ENCODE measurements at regions not wholly inside any gene's neighbourhood (a gene's known extent, or its start where the extent isn't known, plus 50 kb on each side); places are given as distances from the start of the nearest gene placed in this dataset.

GRCh38 chr2:16261071-16261470 lies 320.7 kb downstream of the MYCN start:
- Histone ChIP-seq H3K4me1 (no peaks in the 10 kb centered on the region), H3K27me3 (no peaks in the 10 kb centered on the region), H3K4me3 (no peak overlapping the region), H3K27ac (no peak overlapping the region), H3K9me3 (no peaks in the 10 kb centered on the region), H3K36me3 (no peaks in the 10 kb centered on the region)
- 91 to 92% methylated on average over 3 of the region's 3 CpGs for WGBS, 2 donors
- TF ChIP-seq POLR2AphosphoS5 (IDR thresholded peaks at IDR 0.05) (no peak), POLR2A (IDR thresholded peaks at IDR 0.05) (no peak), EP300 (IDR thresholded peaks at IDR 0.05) (no peak)
- TF ChIP-seq, protein P1, sequence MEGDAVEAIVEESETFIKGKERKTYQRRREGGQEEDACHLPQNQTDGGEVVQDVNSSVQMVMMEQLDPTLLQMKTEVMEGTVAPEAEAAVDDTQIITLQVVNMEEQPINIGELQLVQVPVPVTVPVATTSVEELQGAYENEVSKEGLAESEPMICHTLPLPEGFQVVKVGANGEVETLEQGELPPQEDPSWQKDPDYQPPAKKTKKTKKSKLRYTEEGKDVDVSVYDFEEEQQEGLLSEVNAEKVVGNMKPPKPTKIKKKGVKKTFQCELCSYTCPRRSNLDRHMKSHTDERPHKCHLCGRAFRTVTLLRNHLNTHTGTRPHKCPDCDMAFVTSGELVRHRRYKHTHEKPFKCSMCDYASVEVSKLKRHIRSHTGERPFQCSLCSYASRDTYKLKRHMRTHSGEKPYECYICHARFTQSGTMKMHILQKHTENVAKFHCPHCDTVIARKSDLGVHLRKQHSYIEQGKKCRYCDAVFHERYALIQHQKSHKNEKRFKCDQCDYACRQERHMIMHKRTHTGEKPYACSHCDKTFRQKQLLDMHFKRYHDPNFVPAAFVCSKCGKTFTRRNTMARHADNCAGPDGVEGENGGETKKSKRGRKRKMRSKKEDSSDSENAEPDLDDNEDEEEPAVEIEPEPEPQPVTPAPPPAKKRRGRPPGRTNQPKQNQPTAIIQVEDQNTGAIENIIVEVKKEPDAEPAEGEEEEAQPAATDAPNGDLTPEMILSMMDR (IDR thresholded peaks at IDR 0.05), result no peak
- DNase-seq, result no peak
- intact Hi-C loops (cut with DNase I), result no loop called here

DNA sequence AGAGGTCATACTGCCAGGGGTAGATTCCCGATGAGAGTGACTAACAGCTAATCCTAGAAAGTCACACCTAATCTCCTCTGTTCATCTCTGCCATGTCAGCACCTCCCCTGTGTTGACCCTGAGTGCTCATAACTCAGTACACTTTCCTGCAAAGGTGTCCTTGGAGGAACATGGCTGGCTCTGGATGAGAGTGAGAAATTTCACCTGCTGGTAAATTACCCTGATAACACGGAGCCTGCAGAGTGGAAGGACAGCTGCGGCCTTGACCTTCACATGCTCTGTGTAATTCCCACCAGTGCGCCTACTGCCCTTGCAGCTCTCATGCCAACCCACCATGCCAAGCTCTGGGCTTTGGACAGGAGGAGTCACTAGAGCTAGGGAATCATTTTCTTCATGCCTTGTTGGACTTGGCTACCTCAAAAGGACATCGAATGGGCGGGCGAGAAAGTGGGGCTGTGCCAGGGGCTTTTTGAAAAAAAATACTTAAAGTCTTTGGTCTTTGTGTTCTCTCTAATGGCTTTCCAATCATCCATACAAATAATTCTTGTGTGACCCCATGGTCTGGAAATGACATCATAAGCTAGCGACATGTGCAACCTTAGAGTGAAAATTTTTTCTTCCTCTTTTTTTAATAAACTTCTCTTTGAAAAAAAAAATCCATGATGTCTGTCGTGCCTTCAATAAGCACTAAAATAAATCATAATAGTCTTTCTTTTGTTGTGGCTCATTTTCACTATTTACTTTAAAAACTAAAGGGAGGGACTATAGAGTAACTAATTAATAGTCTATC lies 319.9 kb downstream of the MYCN start:
- no peaks in the 10 kb centered on the region for H3K4me1 ChIP-seq
- no peaks in the 10 kb centered on the region for H3K27me3 ChIP-seq
- TF ChIP-seq POLR2AphosphoS5 (IDR thresholded peaks at IDR 0.05) (no peak), POLR2A (IDR thresholded peaks at IDR 0.05) (no peak), EP300 (IDR thresholded peaks at IDR 0.05) (no peak)
- TF ChIP-seq, protein P1 (IDR thresholded peaks at IDR 0.05), result no peak
- intact Hi-C loops (cut with DNase I), result no loop called here
- no peak overlapping the region for H3K27ac ChIP-seq
- H3K9me3 ChIP-seq, result no peaks in the 10 kb centered on the region
- no peaks in the 10 kb centered on the region for H3K36me3 ChIP-seq
- H3K4me3 ChIP-seq, result no peak overlapping the region
- WGBS, 2 donors, result 82 to 88% methylated on average over 9 of the region's 9 CpGs
- DNase-seq, result no peak

- H3K36me3 ChIP-seq, result no peaks in the 10 kb centered on the region
- no peak overlapping the region for H3K4me3 ChIP-seq
- H3K27ac ChIP-seq, result no peak overlapping the region
- no peaks in the 10 kb centered on the region for H3K4me1 ChIP-seq
- no peak for DNase-seq
- TF ChIP-seq POLR2A (IDR thresholded peaks at IDR 0.05), result no peak
- TF ChIP-seq EP300 (IDR thresholded peaks at IDR 0.05), result no peak
- TF ChIP-seq POLR2AphosphoS5 (IDR thresholded peaks at IDR 0.05), result no peak
- TF ChIP-seq, protein P1 (IDR thresholded peaks at IDR 0.05), result no peak
- H3K27me3 ChIP-seq, result no peaks in the 10 kb centered on the region
- intact Hi-C loops (cut with DNase I), result no loop called here
- H3K9me3 ChIP-seq, result no peaks in the 10 kb centered on the region
- 70 to 89% methylated on average over 1 of the region's 1 CpG for WGBS, 2 donors
Observed at GRCh38 chr2:16259010-16259409, 318.7 kb downstream of the MYCN start.

- WGBS, 2 donors, result 35 to 75% methylated on average over 1 of the region's 1 CpG
- intact Hi-C loops (cut with DNase I), result no loop called here
Observed at GRCh38 chr2:16258350-16258749, 318.0 kb downstream of the MYCN start.

More at GRCh38 chr2:16258350-16258749, 318.0 kb downstream of the MYCN start:
- Histone ChIP-seq H3K9me3 (no peaks in the 10 kb centered on the region), H3K27me3 (no peaks in the 10 kb centered on the region), H3K4me3 (no peak overlapping the region), H3K36me3 (no peaks in the 10 kb centered on the region), H3K4me1 (no peaks in the 10 kb centered on the region), H3K27ac (no peak overlapping the region)
- DNase-seq, result no peak
- TF ChIP-seq EP300 (IDR thresholded peaks at IDR 0.05), result no peak
- TF ChIP-seq, protein P1 (IDR thresholded peaks at IDR 0.05), result no peak
- TF ChIP-seq POLR2A (IDR thresholded peaks at IDR 0.05), result no peak
- TF ChIP-seq POLR2AphosphoS5 (IDR thresholded peaks at IDR 0.05), result no peak

All from sigmoid colon (tissue), 6 donors.